IPS-20b (cell line): ENCODE measurements at regions not wholly inside any gene's neighbourhood (a gene's known extent, or its start where the extent isn't known, plus 50 kb on each side); places are given as distances from the start of the nearest gene placed in this dataset.
"Not testable (repeated sequence)": the region's sequence is repeated elsewhere in the genome, so short reads cannot be mapped to it uniquely, and the experiment has no call there.

Experiments used
- H3K27ac ChIP-seq: one replicate; pipeline ENCODE4 v1.5.1; 2013; ENCODE audit warnings: low read length
- H3K27me3 ChIP-seq: 2 replicates; pipeline ENCODE4 v1.6.1; 2013; ENCODE audit warnings: mild to moderate bottlenecking, low read length, inconsistent platforms; ENCODE audit not compliant: insufficient read depth
- H3K36me3 ChIP-seq: 2 replicates; pipeline ENCODE4 v1.6.1; 2013; ENCODE audit warnings: low read depth, mild to moderate bottlenecking, inconsistent platforms, low read length, moderate library complexity; ENCODE audit not compliant: insufficient read depth
- H3K4me1 ChIP-seq: 2 replicates; pipeline ENCODE4 v1.6.1; 2013; ENCODE audit warnings: mild to moderate bottlenecking, control low read depth, inconsistent platforms, low read length, moderate library complexity; ENCODE audit not compliant: insufficient read depth
- H3K4me3 ChIP-seq: 2 replicates; pipeline ENCODE4 v1.5.1; 2013; ENCODE audit warnings: mild to moderate bottlenecking, low read length, inconsistent platforms
- H3K9ac ChIP-seq: 2 replicates; pipeline ENCODE4 v1.6.1; 2013; ENCODE audit warnings: low read depth, mild to moderate bottlenecking, inconsistent platforms, low read length, moderate library complexity
- H3K9me3 ChIP-seq: 2 replicates; pipeline ENCODE4 v1.6.1; 2013; ENCODE audit warnings: mild to moderate bottlenecking, low read depth, low read length, inconsistent platforms; ENCODE audit not compliant: insufficient read depth

DNA sequence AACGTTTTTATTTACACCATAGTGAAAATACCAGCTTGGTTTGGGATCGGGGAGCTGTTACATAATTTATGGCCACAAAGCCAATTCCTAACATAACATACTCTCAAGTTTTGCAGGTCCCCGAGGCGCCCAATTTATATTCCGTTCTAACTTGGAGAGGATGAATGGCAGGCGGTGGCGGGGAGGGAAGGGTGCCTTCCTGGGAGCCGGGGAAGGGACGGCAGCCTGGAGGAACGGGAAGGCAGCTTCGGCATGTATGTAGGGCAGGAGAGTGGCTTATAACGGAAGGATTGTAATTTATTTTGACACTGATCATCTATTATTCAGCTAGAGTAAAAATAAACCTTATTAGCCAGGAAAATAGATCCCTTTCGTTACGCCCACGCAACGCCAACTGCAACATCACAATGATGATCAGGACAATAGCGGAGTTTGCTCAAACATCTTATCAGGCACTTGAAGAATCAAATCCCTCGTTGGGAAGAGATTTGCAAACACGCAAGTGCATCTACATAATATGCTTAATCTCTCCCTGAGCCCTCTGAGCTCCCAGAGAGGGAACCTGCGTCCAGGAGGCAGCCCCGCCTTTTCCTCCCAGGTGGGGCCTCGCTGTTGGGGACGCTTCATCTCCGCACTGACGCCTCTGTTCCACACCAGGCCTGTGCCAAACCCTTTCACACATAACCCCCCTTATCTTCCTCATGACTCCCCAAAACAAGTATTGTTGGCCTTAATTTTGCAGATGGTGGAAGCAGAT lies 93.7 kb upstream of the C1orf174 start:
- no peaks in the 10 kb centered on the region for H3K9me3 ChIP-seq
- H3K4me3 ChIP-seq: no peak overlapping the region
- H3K4me1 ChIP-seq: no peaks in the 10 kb centered on the region
- no peak overlapping the region for H3K9ac ChIP-seq
- no peaks in the 10 kb centered on the region for H3K27me3 ChIP-seq
- no peaks in the 10 kb centered on the region for H3K36me3 ChIP-seq
- no peak overlapping the region for H3K27ac ChIP-seq

DNA sequence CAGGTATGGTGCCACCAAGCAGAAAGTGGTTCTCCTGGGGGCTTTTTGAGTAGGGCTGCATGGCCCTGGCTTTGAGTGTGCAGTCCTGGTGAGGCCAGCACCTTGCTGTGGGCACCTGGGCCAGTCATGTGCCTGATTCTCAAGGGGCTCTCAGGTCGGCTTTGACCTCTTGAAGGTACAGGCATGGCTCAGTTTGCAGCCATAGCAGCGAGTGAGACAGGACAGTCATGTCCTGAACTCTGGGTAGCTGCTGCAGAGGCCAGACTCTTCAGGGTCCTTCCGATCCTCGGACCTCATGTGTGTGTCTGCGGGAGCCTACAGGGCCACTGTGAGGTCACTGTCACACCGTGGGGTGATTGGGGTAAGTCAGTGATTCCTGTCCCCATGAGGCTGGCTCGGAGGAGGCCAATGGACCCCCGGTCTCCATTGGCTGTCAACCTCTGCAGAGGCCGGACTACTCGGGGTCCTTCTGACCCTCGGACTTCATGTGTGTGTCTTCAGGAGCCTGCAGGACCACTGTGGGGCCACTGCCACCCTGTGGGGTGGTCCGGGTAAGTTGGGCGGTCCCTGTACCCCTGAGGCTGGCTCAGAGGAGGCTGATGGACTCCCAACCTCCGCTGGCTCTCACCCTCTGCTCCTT lies 95.2 kb upstream of the C1orf174 start:
- no peaks in the 10 kb centered on the region for H3K36me3 ChIP-seq
- no peaks in the 10 kb centered on the region for H3K27me3 ChIP-seq
- H3K9me3 ChIP-seq: no peaks in the 10 kb centered on the region
- H3K9ac ChIP-seq: no peak overlapping the region
- H3K27ac ChIP-seq: no peak overlapping the region
- H3K4me3 ChIP-seq: no peak overlapping the region
- no peaks in the 10 kb centered on the region for H3K4me1 ChIP-seq

DNA sequence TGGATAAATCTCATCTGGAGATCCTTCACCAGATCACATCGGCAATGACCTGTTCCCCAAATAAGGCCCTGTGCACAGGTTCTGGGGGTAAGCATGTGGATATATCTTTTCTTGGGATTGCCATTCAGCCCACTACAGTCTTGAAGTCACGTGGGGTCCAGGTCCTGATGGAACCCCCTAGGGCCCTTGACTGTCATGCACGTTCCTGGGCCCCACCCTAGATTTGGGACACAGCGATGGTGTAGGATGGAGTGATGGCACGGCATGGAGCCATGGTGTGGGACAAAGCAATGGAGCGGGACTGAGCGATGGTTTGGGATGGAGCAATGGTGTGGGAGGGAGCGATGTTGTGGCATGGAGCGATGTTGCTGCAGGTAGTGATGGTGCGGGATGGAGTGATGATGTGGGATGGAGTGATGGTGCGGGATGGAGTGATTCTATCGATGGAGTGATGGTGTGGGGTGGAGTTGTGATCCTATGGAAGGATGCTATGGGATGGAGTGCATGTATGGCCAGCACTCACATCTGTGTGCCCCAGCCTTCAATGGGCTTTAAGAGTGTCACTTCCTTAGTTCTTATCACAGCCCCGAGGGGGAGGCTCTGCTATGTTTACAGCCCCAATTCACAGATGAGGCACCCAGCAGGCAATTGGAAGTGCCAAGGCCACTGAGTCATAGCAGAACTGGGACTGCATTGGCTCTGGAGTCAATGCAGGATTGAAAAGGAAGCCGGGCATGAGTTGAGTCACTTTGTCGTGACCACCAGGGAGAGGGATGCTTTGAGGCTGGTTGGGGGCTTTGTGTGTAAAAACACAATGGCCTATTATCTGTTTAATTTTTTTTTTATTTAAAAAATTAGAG lies 97.0 kb upstream of the C1orf174 start:
- Histone ChIP-seq H3K27ac (no peak overlapping the region), H3K9ac (no peak overlapping the region), H3K9me3 (no peaks in the 10 kb centered on the region)

DNA sequence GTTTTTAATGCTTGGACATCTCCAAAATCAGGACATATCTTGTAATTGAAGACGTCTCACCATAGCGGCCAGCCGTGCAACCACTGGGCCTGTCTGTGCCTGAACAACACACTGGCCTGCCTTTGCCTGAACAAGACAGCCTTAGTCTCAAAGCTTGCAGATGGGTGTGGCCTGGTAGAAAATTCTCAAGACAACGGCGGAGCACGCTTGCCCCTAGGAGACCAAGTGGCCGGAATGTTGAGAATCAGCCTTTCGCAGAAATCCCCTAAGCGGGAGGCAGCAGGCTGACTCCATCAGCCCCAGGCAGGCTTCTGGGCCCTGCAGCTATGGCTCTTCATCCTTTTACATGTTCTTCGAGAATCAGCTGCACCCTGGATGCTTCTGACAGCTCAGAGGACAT lies 98.0 kb upstream of the C1orf174 start:
- Histone ChIP-seq H3K27me3 (no peaks in the 10 kb centered on the region), H3K4me1 (no peaks in the 10 kb centered on the region), H3K4me3 (no peak overlapping the region), H3K27ac (no peak overlapping the region), H3K9ac (no peak overlapping the region), H3K9me3 (no peaks in the 10 kb centered on the region), H3K36me3 (no peaks in the 10 kb centered on the region)

More for the DNA sequence above, 97.0 kb upstream of the C1orf174 start:
- Histone ChIP-seq H3K4me1 (no peaks in the 10 kb centered on the region), H3K36me3 (no peaks in the 10 kb centered on the region), H3K27me3 (no peaks in the 10 kb centered on the region), H3K4me3 (no peak overlapping the region)

DNA sequence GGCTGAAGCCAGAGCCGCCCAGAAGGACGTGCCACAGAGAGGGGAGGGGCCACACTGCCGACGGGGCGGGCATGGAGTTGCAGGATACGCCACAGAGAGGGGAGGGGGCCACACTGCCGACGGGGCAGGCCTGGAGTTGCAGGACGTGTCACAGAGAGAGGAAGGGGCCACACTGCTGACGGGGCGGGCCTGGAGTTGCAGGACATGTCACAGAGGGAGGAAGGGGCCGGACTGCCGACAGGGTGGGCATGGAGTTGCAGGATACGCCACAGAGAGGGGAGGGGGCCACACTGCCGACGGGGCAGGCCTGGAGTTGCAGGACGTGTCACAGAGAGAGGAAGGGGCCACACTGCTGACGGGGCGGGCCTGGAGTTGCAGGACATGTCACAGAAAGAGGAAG lies 99.4 kb upstream of the C1orf174 start:
- H3K4me1 ChIP-seq, H3K27ac ChIP-seq, H3K27me3 ChIP-seq, H3K4me3 ChIP-seq, H3K36me3 ChIP-seq, H3K9me3 ChIP-seq, H3K9ac ChIP-seq: not testable (repeated sequence)

DNA sequence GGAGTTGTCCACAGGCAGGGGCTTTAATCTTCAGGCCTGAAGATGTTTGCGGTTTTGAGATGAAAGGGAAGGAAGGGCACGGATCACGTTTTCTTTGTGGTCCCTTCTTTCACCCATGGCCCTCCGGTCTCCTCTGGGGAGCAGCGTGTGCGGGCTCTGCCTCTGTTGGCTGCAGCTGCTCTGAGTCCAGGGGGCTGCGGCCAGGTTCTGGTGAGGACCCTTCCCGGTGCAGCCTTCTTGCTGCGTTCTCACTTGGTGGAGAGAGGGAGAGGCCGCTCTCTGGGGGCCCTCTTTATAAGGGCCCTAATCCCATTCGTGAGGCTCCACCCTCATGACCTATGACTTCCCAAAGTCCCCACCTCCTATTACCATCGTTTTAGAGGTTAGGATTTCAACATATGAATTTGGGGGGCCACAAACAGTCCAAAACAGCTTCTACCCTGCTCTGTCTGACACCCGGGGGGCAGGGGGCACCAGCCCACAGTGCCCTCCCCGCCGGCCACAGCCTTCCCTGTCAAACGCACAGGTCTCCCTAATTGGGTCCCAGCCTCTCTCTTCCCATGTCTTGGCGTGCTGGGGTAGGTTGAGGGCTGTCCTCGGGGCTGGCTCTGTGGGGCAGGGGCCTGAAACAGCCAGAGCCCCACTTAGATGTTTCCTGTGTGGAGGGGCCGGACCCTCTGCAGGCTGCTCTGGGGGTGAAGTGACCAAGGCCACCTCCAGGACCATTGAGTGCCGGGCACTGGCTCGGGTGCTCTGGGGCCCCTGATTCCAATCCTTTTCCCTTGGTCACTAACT lies 100.1 kb upstream of the C1orf174 start:
- H3K36me3 ChIP-seq: no peaks in the 10 kb centered on the region
- no peak overlapping the region for H3K4me3 ChIP-seq
- H3K27me3 ChIP-seq: no peaks in the 10 kb centered on the region
- H3K9me3 ChIP-seq: no peaks in the 10 kb centered on the region
- no peak overlapping the region for H3K9ac ChIP-seq
- H3K27ac ChIP-seq: no peak overlapping the region
- no peaks in the 10 kb centered on the region for H3K4me1 ChIP-seq

DNA sequence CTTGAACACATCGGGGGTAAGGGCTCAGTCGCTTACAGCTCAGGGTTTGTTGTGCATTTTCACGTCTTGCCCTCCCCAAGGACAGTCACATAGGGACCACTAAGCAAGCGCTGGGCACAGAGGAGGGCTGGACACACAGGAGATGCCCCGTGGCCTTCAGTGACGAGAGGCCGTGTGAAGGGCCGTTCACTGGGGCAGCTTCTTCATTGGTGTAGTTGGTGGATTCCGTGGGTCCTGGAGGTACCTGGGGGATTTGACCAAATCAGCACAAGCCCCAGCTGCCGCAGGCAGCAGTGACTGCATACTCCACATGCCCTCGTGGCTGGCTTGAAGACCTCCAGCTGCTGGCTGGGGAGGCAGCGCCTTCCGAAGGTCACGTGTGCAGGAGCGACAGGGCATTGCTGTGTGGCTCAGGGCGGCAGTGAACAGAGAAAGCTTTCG lies 100.8 kb upstream of the C1orf174 start:
- Histone ChIP-seq H3K27me3 (no peaks in the 10 kb centered on the region), H3K4me3 (no peak overlapping the region), H3K9ac (no peak overlapping the region), H3K36me3 (no peaks in the 10 kb centered on the region), H3K27ac (no peak overlapping the region), H3K4me1 (no peaks in the 10 kb centered on the region), H3K9me3 (no peaks in the 10 kb centered on the region)

DNA sequence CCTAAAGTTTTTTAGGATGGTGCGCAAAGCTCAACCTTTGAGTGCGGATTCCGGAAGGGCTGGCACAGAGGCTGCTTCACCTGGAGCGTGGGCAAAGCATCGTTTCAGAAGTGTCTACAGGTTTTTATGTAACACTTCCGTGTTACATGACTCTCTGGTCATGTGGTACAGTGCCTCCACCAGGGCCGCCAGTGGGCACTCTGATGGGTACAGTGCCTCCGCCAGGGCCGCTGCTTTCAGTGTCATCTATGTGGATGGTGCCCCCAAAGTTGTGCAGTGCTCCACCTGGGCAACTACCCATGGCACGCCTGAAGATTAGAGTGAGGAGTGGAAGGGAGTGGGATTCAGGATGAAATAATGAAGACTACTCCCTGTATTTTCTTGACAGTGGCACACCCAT lies 101.4 kb upstream of the C1orf174 start:
- H3K9me3 ChIP-seq: no peaks in the 10 kb centered on the region
- no peak overlapping the region for H3K27ac ChIP-seq
- H3K4me3 ChIP-seq: no peak overlapping the region
- H3K27me3 ChIP-seq: no peaks in the 10 kb centered on the region
- H3K36me3 ChIP-seq: no peaks in the 10 kb centered on the region
- H3K4me1 ChIP-seq: no peaks in the 10 kb centered on the region
- no peak overlapping the region for H3K9ac ChIP-seq

DNA sequence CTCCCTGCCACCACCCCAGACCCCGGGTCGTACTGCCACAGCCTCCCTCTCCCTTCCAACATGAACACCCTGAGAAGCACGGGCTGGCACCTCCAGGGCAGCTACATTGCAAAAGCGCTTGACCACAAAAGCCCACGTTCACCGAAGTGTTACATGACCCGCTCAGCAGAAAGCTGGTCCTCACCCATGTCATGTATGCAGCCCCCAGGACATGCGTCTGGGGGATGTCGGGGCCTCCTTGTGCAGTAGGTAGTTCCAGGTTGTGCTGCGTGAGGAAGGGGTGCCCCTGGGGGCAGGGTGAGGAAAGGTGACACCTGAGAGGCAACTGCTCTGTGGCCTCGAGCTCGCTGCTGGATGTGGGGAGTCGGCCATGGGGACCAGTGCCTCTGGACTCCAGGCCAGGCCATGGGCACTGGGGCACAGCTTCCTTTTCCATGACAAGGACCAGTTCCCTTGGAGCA lies 102.0 kb upstream of the C1orf174 start:
- H3K4me3 ChIP-seq: no peak overlapping the region
- H3K9me3 ChIP-seq: no peaks in the 10 kb centered on the region
- no peak overlapping the region for H3K9ac ChIP-seq
- H3K27me3 ChIP-seq: no peaks in the 10 kb centered on the region
- H3K4me1 ChIP-seq: no peaks in the 10 kb centered on the region
- no peaks in the 10 kb centered on the region for H3K36me3 ChIP-seq
- no peak overlapping the region for H3K27ac ChIP-seq

DNA sequence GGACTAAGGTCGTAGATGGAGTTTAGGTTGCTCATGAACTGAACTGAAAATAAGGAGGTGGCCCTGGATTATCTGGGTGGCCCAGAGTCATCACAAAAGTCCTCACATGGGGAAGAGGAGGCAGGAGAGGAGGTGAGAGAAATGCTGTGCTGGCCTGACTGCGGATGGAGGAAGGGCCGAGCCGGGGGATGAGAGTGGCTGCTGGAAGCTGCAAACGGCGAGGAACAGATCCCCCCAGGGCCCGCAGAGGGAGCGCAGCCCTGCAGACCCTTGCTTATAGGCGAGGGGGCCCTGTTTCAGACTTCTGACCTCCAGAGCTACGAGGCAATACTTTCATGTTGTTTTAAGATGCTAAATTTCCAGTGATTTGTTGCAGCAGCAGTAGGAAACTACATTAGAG lies 102.7 kb upstream of the C1orf174 start:
- H3K27ac ChIP-seq: no peak overlapping the region
- no peaks in the 10 kb centered on the region for H3K36me3 ChIP-seq
- H3K9ac ChIP-seq: no peak overlapping the region
- no peaks in the 10 kb centered on the region for H3K4me1 ChIP-seq
- no peak overlapping the region for H3K4me3 ChIP-seq
- no peaks in the 10 kb centered on the region for H3K27me3 ChIP-seq
- no peaks in the 10 kb centered on the region for H3K9me3 ChIP-seq

DNA sequence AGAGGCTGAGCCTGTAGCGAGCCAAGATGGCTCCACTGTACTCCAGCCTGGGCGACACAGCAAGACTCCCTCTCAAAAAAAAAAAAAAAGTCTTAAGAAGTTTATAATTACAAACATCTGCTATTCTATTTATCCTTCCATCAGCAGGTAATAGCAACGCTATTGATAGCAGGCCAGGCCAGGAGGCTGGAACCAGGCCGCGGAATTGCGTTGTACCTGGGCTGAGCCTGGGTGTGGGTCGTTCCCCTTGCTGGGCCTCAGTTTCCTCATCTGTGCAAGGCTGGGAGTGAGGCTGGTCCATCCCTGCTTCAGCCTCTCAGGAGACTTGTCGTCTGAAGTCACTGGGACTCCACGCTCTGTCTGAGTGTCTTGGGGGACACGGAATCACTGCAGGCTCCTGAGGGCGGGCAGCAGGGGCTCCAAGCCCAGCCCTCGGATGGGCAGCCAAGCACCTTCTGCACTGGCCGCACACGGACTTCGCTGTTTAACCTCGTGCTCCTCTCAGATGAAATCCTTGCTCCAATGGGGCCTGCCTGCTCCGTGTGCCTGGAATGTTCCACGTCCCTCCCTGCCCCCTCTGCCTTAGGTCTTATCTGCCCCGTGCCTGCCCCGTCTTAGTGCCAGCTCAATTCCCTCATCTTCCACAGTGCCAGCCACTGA lies 103.9 kb upstream of the C1orf174 start:
- Histone ChIP-seq H3K4me3 (no peak overlapping the region), H3K27me3 (no peaks in the 10 kb centered on the region), H3K4me1 (no peaks in the 10 kb centered on the region), H3K9ac (no peak overlapping the region), H3K9me3 (no peaks in the 10 kb centered on the region), H3K27ac (no peak overlapping the region), H3K36me3 (no peaks in the 10 kb centered on the region)
